ENCODE measurements at regions not wholly inside any gene's neighbourhood (a gene's known extent, or its start where the extent isn't known, plus 50 kb on each side); places are given as distances from the start of the nearest gene placed in this dataset.

GRCh38 chr17:65477600-65477999, 83.8 kb downstream of the AXIN2 start:
- DNase-seq (ENCODE audit: low read depth, low spot score), result no peak

- no peak for DNase-seq (ENCODE audit: low read depth, low spot score)
Measured at GRCh38 chr17:65474660-65475059, 86.8 kb downstream of the AXIN2 start.

- DNase-seq (ENCODE audit: low read depth, low spot score), result no peak
Measured at GRCh38 chr17:65473985-65474384, 87.5 kb downstream of the AXIN2 start.

GRCh38 chr17:65473363-65473762, 88.1 kb downstream of the AXIN2 start:
- DNase-seq (ENCODE audit: low read depth, low spot score), result no peak

GRCh38 chr17:65472666-65473309, 88.7 kb downstream of the AXIN2 start:
- DNase-seq (ENCODE audit: low read depth, low spot score), result peak; percentile 58

GRCh38 chr17:65470783-65471182, 90.7 kb downstream of the AXIN2 start:
- DNase-seq (ENCODE audit: low read depth, low spot score), result no peak

GRCh38 chr17:65468321-65468720, 93.1 kb downstream of the AXIN2 start:
- no peak for DNase-seq (ENCODE audit: low read depth, low spot score)

GRCh38 chr17:65467156-65467555, 94.3 kb downstream of the AXIN2 start:
- no peak for DNase-seq (ENCODE audit: low read depth, low spot score)

GRCh38 chr17:65466547-65466946, 94.9 kb downstream of the AXIN2 start:
- no peak for DNase-seq (ENCODE audit: low read depth, low spot score)

- peak; percentile 33 for DNase-seq (ENCODE audit: low read depth, low spot score)
Measured at GRCh38 chr17:65463242-65463641, 98.2 kb downstream of the AXIN2 start.

GRCh38 chr17:65459677-65460347, 101.6 kb downstream of the AXIN2 start:
- DNase-seq (ENCODE audit: low read depth, low spot score), result no peak

GRCh38 chr17:65457635-65458257, 103.7 kb downstream of the AXIN2 start:
- no peak for DNase-seq (ENCODE audit: low read depth, low spot score)

- no peak for DNase-seq (ENCODE audit: low read depth, low spot score)
Measured at GRCh38 chr17:65457183-65457582, 104.3 kb downstream of the AXIN2 start.

GRCh38 chr17:65456368-65457151, 104.9 kb downstream of the AXIN2 start:
- DNase-seq (ENCODE audit: low read depth, low spot score), result no peak

GRCh38 chr17:65455972-65456343, 105.5 kb downstream of the AXIN2 start:
- DNase-seq (ENCODE audit: low read depth, low spot score), result peak; percentile 55

GRCh38 chr17:65455154-65455971, 106.1 kb downstream of the AXIN2 start:
- DNase-seq (ENCODE audit: low read depth, low spot score), result no peak

- no peak for DNase-seq (ENCODE audit: low read depth, low spot score)
Measured at GRCh38 chr17:65453204-65453931, 108.1 kb downstream of the AXIN2 start.

- DNase-seq (ENCODE audit: low read depth, low spot score), result no peak
Measured at GRCh38 chr17:65449495-65449894, 112.0 kb downstream of the AXIN2 start.

- DNase-seq (ENCODE audit: low read depth, low spot score), result no peak
Measured at GRCh38 chr17:65447823-65448222, 113.6 kb downstream of the AXIN2 start.

- no peak for DNase-seq (ENCODE audit: low read depth, low spot score)
Measured at GRCh38 chr17:65446838-65447526, 114.5 kb downstream of the AXIN2 start.
